HUES64 (cell line): ENCODE measurements at regions not wholly inside any gene's neighbourhood (a gene's known extent, or its start where the extent isn't known, plus 50 kb on each side); places are given as distances from the start of the nearest gene placed in this dataset.

ENCODE experiments used
- H3K27ac ChIP-seq: 2 replicates; pipeline ENCODE4 v1.7.0; 2013; ENCODE audit warnings: low read depth, low read length, inconsistent platforms
- H3K27me3 ChIP-seq: 2 replicates; pipeline ENCODE4 v1.6.1; 2013; ENCODE audit warnings: mild to moderate bottlenecking, low read length; ENCODE audit not compliant: insufficient read depth
- H3K36me3 ChIP-seq: 2 replicates; pipeline ENCODE4 v1.6.1; 2013; ENCODE audit warnings: mild to moderate bottlenecking, low read length; ENCODE audit not compliant: insufficient read depth
- H3K4me1 ChIP-seq: 2 replicates; pipeline ENCODE4 v1.6.1; 2013; ENCODE audit warnings: mild to moderate bottlenecking, low read length, moderate library complexity; ENCODE audit not compliant: insufficient read depth
- H3K4me3 ChIP-seq: 2 replicates; pipeline ENCODE4 v1.5.1; 2013; ENCODE audit warnings: mild to moderate bottlenecking, low read length, moderate library complexity
- H3K9ac ChIP-seq: 2 replicates; pipeline ENCODE4 v1.6.1; 2013; ENCODE audit warnings: mild to moderate bottlenecking, low read depth, low read length
- H3K9me3 ChIP-seq: 2 replicates; pipeline ENCODE4 v1.6.1; 2013; ENCODE audit warnings: low read depth, low read length; ENCODE audit not compliant: insufficient read depth
- WGBS: fragments of 150-250, 120-280 bp; methylation state at CpG from one replicate; pipeline ENCODE4 v1.1.7; 2013; ENCODE audit warnings: missing lambda C conversion rate; 5-methylcytosine and 5-hydroxymethylcytosine counted together

- H3K27me3 ChIP-seq = no peaks in the 10 kb centered on the region
- no peaks in the 10 kb centered on the region for H3K9me3 ChIP-seq
- H3K4me3 ChIP-seq = no peak overlapping the region
- peaks cover 11% of the 10 kb centered on the region; the same call in 1 of the 2 replicates for H3K4me1 ChIP-seq
- no peaks in the 10 kb centered on the region for H3K36me3 ChIP-seq
- H3K9ac ChIP-seq = no peak overlapping the region
- 98% methylated on average over 2 of the region's 2 CpGs for WGBS
- H3K27ac ChIP-seq = no peak overlapping the region
Observed at GRCh38 chr13:39956036-39956435, 300.6 kb downstream of the COG6 start.

GRCh38 chr13:39957868-39958677 lies 302.6 kb downstream of the COG6 start:
- Histone ChIP-seq H3K9ac (no peak overlapping the region), H3K4me3 (no peak overlapping the region), H3K27me3 (no peaks in the 10 kb centered on the region), H3K4me1 (0 out of 2 replicates have a peak, but pooled peaks cover 7% of the 10 kb centered on the region), H3K36me3 (no peaks in the 10 kb centered on the region), H3K27ac (no peak overlapping the region), H3K9me3 (no peaks in the 10 kb centered on the region)
- 88% methylated on average over 4 of the region's 5 CpGs for WGBS

- no peaks in the 10 kb centered on the region for H3K36me3 ChIP-seq
- 0 out of 2 replicates have a peak, but pooled peaks cover 7% of the 10 kb centered on the region for H3K4me1 ChIP-seq
- no peaks in the 10 kb centered on the region for H3K9me3 ChIP-seq
- no peak overlapping the region for H3K4me3 ChIP-seq
- no peak overlapping the region for H3K9ac ChIP-seq
- WGBS = 82% methylated on average over 9 of the region's 9 CpGs
- no peaks in the 10 kb centered on the region for H3K27me3 ChIP-seq
- H3K27ac ChIP-seq = no peak overlapping the region
Observed at GRCh38 chr13:39959497-39960144, 304.2 kb downstream of the COG6 start.

- Histone ChIP-seq H3K27ac (no peak overlapping the region), H3K4me3 (no peak overlapping the region), H3K9me3 (no peaks in the 10 kb centered on the region), H3K4me1 (0 out of 2 replicates have a peak, but pooled peaks cover 7% of the 10 kb centered on the region), H3K36me3 (no peaks in the 10 kb centered on the region), H3K9ac (no peak overlapping the region), H3K27me3 (no peaks in the 10 kb centered on the region)
- 88% methylated on average over 3 of the region's 3 CpGs for WGBS
Observed at GRCh38 chr13:39960191-39960590, 304.7 kb downstream of the COG6 start.

- H3K9ac ChIP-seq = no peak overlapping the region
- H3K27me3 ChIP-seq = no peaks in the 10 kb centered on the region
- no peak overlapping the region for H3K4me3 ChIP-seq
- no peaks in the 10 kb centered on the region for H3K36me3 ChIP-seq
- no peaks in the 10 kb centered on the region for H3K9me3 ChIP-seq
- no peak overlapping the region for H3K27ac ChIP-seq
- H3K4me1 ChIP-seq = 0 out of 2 replicates have a peak, but pooled peaks cover 7% of the 10 kb centered on the region
- 85% methylated on average over 1 of the region's 1 CpG for WGBS
Observed at GRCh38 chr13:39961036-39961435, 305.6 kb downstream of the COG6 start.

GRCh38 chr13:39963612-39964011 lies 308.1 kb downstream of the COG6 start:
- Histone ChIP-seq H3K4me1 (0 out of 2 replicates have a peak, but pooled peaks cover 7% of the 10 kb centered on the region), H3K9ac (no peak overlapping the region), H3K27ac (no peak overlapping the region), H3K27me3 (no peaks in the 10 kb centered on the region), H3K9me3 (no peaks in the 10 kb centered on the region), H3K36me3 (no peaks in the 10 kb centered on the region), H3K4me3 (no peak overlapping the region)
- WGBS = 100% methylated on average over 1 of the region's 1 CpG

GRCh38 chr13:39965309-39965708 lies 309.8 kb downstream of the COG6 start:
- Histone ChIP-seq H3K4me3 (no peak overlapping the region), H3K36me3 (no peaks in the 10 kb centered on the region), H3K9ac (no peak overlapping the region), H3K27ac (no peak overlapping the region), H3K9me3 (no peaks in the 10 kb centered on the region), H3K27me3 (no peaks in the 10 kb centered on the region), H3K4me1 (peaks cover 8% of the 10 kb centered on the region; the same call in 1 of the 2 replicates)
- WGBS = 92% methylated on average over 3 of the region's 3 CpGs

- 96% methylated on average over 4 of the region's 4 CpGs for WGBS
- no peaks in the 10 kb centered on the region for H3K9me3 ChIP-seq
- H3K36me3 ChIP-seq = no peaks in the 10 kb centered on the region
- no peak overlapping the region for H3K4me3 ChIP-seq
- H3K27ac ChIP-seq = no peak overlapping the region
- H3K27me3 ChIP-seq = no peaks in the 10 kb centered on the region
- no peak overlapping the region for H3K9ac ChIP-seq
- H3K4me1 ChIP-seq = peaks cover 5% of the 10 kb centered on the region; the same call in 1 of the 2 replicates
Observed at GRCh38 chr13:39967199-39967959, 311.9 kb downstream of the COG6 start.

- Histone ChIP-seq H3K4me1 (peaks cover 5% of the 10 kb centered on the region; the same call in 1 of the 2 replicates), H3K9ac (no peak overlapping the region), H3K9me3 (no peaks in the 10 kb centered on the region), H3K36me3 (no peaks in the 10 kb centered on the region), H3K27me3 (no peaks in the 10 kb centered on the region), H3K4me3 (no peak overlapping the region), H3K27ac (no peak overlapping the region)
- WGBS = 94% methylated on average over 5 of the region's 6 CpGs
Observed at GRCh38 chr13:39968646-39969475, 313.4 kb downstream of the COG6 start.

- no peak overlapping the region for H3K9ac ChIP-seq
- H3K36me3 ChIP-seq = no peaks in the 10 kb centered on the region
- H3K4me1 ChIP-seq = peaks cover 5% of the 10 kb centered on the region; the same call in 1 of the 2 replicates
- H3K9me3 ChIP-seq = no peaks in the 10 kb centered on the region
- no peak overlapping the region for H3K27ac ChIP-seq
- no peaks in the 10 kb centered on the region for H3K27me3 ChIP-seq
- H3K4me3 ChIP-seq = no peak overlapping the region
- WGBS = 81% methylated on average over 4 of the region's 6 CpGs
Observed at GRCh38 chr13:39970177-39970846, 314.9 kb downstream of the COG6 start.
